MM.1S (cell line): ENCODE measurements at regions not wholly inside any gene's neighbourhood (a gene's known extent, or its start where the extent isn't known, plus 50 kb on each side); places are given as distances from the start of the nearest gene placed in this dataset.

Experiments used
- EZH2 ChIP-seq: fragments of 300-600 bp; sonication (generic); optimal IDR thresholded peaks from 2 replicates; pipeline ENCODE3; 2017; ENCODE audit warnings: low read depth, mild to moderate bottlenecking, antibody characterized with exemption, low read length, mixed read lengths
- TF ChIP-seq, protein P1 (sequence below): fragments of 300-600 bp; sonication (generic); IDR thresholded peaks from 2 replicates; pipeline ENCODE4 v1.5.1; 2016; ENCODE audit warnings: antibody characterized with exemption, low read length, mixed read lengths

DNA sequence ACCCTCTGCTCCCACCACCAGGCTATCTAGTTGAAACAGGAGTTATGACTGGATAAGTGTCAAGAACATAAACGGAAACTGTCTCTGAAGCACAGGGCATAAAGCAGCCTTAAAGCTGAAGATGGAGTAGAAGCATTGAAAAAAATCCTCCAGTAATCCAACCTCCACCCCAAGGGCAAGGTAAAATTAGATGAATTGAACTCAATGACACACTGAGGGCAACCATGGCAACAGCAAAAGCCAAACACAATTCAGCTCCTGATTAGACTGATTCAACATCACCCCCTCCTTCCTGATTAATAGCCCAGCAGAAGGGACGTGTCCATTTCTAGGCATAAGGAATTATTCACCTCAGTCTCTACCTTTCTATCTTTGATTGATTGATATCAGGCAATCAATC, 183.2 kb upstream of the MAP3K1 start:
- TF ChIP-seq, protein P1, sequence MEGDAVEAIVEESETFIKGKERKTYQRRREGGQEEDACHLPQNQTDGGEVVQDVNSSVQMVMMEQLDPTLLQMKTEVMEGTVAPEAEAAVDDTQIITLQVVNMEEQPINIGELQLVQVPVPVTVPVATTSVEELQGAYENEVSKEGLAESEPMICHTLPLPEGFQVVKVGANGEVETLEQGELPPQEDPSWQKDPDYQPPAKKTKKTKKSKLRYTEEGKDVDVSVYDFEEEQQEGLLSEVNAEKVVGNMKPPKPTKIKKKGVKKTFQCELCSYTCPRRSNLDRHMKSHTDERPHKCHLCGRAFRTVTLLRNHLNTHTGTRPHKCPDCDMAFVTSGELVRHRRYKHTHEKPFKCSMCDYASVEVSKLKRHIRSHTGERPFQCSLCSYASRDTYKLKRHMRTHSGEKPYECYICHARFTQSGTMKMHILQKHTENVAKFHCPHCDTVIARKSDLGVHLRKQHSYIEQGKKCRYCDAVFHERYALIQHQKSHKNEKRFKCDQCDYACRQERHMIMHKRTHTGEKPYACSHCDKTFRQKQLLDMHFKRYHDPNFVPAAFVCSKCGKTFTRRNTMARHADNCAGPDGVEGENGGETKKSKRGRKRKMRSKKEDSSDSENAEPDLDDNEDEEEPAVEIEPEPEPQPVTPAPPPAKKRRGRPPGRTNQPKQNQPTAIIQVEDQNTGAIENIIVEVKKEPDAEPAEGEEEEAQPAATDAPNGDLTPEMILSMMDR = no peak
- no peak for TF ChIP-seq EZH2
